ENCODE measurements at regions not wholly inside any gene's neighbourhood (a gene's known extent, or its start where the extent isn't known, plus 50 kb on each side); places are given as distances from the start of the nearest gene placed in this dataset.

- Histone ChIP-seq H3K27ac (no peak overlapping the region), H3K27me3 (no peaks in the 10 kb centered on the region), H3K79me2 (no peaks in the 10 kb centered on the region), H2AFZ (no peak overlapping the region), H3K9me2 (replicated peaks; ENCODE audit: insufficient read depth) (no peaks in the 10 kb centered on the region), H3K4me2 (no peak overlapping the region), H3K4me3 (no peak overlapping the region), H4K20me1 (ENCODE audit: insufficient read depth, poor library complexity, severe bottlenecking) (no peaks in the 10 kb centered on the region), H3K36me3 (replicated peaks; ENCODE audit: insufficient read depth, low read depth) (no peaks in the 10 kb centered on the region), H3K9me3 (ENCODE audit: low read depth) (no peaks in the 10 kb centered on the region), H3K4me1 (ENCODE audit: insufficient read depth) (peaks cover 13% of the 10 kb centered on the region)
- 88% methylated on average over 2 of the region's 2 CpGs for WGBS (ENCODE audit: low lambda C conversion rate, missing lambda C conversion rate)
- TF ChIP-seq EZH2phosphoT487 (IDR thresholded peaks at IDR 0.05; ENCODE audit: low read depth, severe bottlenecking, unreplicated experiment): no peak
- TF ChIP-seq EZH2 (IDR thresholded peaks at IDR 0.05; ENCODE audit: borderline replicate concordance): no peak
- no peak for TF ChIP-seq CTCF (IDR thresholded peaks at IDR 0.05; ENCODE audit: poor library complexity)
- no peak for DNase-seq (ENCODE audit: low spot score)
These were observed 86.8 kb upstream of the MEF2A start for GRCh38 chr15:99478977-99479376.

- H3K9me2 ChIP-seq (replicated peaks; ENCODE audit: insufficient read depth): no peaks in the 10 kb centered on the region
- no peaks in the 10 kb centered on the region for H3K9me3 ChIP-seq (ENCODE audit: low read depth)
- H3K79me2 ChIP-seq: no peaks in the 10 kb centered on the region
- no peak for TF ChIP-seq EZH2 (IDR thresholded peaks at IDR 0.05; ENCODE audit: borderline replicate concordance)
- TF ChIP-seq EZH2phosphoT487 (IDR thresholded peaks at IDR 0.05; ENCODE audit: low read depth, severe bottlenecking, unreplicated experiment): no peak
- TF ChIP-seq CTCF (IDR thresholded peaks at IDR 0.05; ENCODE audit: poor library complexity): no peak
- no peak overlapping the region for H3K4me2 ChIP-seq
- no peaks in the 10 kb centered on the region for H4K20me1 ChIP-seq (ENCODE audit: insufficient read depth, poor library complexity, severe bottlenecking)
- H2AFZ ChIP-seq: no peak overlapping the region
- H3K27me3 ChIP-seq: no peaks in the 10 kb centered on the region
- WGBS (ENCODE audit: low lambda C conversion rate, missing lambda C conversion rate): 88% methylated on average over 10 of the region's 10 CpGs
- no peaks in the 10 kb centered on the region for H3K36me3 ChIP-seq (replicated peaks; ENCODE audit: insufficient read depth, low read depth)
- H3K27ac ChIP-seq: no peak overlapping the region
- H3K4me3 ChIP-seq: no peak overlapping the region
- peaks cover 12% of the 10 kb centered on the region for H3K4me1 ChIP-seq (ENCODE audit: insufficient read depth)
- no peak for DNase-seq (ENCODE audit: low spot score)
These were observed 85.6 kb upstream of the MEF2A start for GRCh38 chr15:99480016-99480810.

DNA sequence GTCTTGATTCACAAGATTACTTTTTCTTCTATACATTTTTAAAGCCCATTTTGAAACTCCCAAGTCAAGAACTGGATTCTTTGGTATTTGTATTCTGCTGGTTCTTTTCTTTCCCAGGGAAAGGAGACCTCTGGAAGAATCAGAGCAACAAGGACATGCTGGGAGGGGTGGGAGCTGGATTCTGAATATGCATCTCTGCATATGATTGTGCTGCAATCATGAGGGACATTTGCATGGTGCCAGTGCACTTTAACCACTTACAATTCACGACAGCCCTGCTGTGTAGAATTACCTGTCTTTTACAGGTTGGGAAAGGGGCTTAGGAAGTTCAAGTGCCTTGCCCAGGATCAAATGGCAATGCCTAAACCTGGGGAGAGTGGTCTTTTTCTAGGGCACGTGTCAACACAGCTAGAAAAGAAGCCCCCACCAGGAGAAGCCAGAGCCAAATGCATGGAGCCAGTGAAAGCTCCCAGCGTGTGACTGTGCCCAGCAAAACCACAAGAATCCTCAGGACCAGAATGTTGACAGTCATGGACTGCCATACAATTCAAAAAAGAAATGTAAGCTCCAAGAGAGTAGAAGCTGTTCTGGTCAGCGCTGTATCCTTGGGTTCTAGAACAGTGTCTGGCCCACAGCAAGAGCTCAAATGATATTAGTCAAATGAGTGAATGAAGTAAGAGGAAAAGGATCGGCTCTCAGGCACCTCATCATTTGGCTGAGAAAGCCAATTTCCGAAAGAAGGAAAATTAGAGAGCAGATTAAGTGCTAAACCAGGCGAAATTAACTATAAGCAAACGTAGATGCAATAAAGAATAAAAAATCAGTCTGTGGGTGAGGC is 84.5 kb upstream of the MEF2A start:
- H4K20me1 ChIP-seq (ENCODE audit: insufficient read depth, poor library complexity, severe bottlenecking): no peaks in the 10 kb centered on the region
- no peak overlapping the region for H3K4me2 ChIP-seq
- no peak for DNase-seq (ENCODE audit: low spot score)
- no peak overlapping the region for H3K27ac ChIP-seq
- H3K36me3 ChIP-seq (replicated peaks; ENCODE audit: insufficient read depth, low read depth): no peaks in the 10 kb centered on the region
- no peak overlapping the region for H3K4me3 ChIP-seq
- H2AFZ ChIP-seq: no peak overlapping the region
- whole genome bisulfite sequencing (ENCODE audit: low lambda C conversion rate, missing lambda C conversion rate): 77% methylated on average over 8 of the region's 8 CpGs
- no peaks in the 10 kb centered on the region for H3K79me2 ChIP-seq
- no peaks in the 10 kb centered on the region for H3K27me3 ChIP-seq
- no peak for TF ChIP-seq EZH2 (IDR thresholded peaks at IDR 0.05; ENCODE audit: borderline replicate concordance)
- peaks cover 15% of the 10 kb centered on the region for H3K4me1 ChIP-seq (ENCODE audit: insufficient read depth)
- H3K9me2 ChIP-seq (replicated peaks; ENCODE audit: insufficient read depth): no peaks in the 10 kb centered on the region
- H3K9me3 ChIP-seq (ENCODE audit: low read depth): no peaks in the 10 kb centered on the region

DNA sequence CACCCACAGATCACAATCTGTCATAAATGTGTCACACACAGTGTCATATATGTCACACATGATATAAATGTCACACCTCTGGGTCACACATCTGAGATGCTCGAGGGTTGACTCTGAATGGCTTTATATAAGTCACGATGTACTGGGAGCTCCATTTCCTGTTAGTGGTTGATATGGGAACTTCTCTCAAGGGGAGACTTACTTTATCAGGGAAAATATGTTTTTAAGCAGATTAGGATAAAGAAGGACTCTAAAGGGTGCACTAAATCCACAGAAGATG is 83.9 kb upstream of the MEF2A start:
- H3K27me3 ChIP-seq: no peaks in the 10 kb centered on the region
- no peaks in the 10 kb centered on the region for H3K79me2 ChIP-seq
- no peak for DNase-seq (ENCODE audit: low spot score)
- no peak overlapping the region for H3K4me3 ChIP-seq
- 75% methylated on average over 2 of the region's 2 CpGs for WGBS (ENCODE audit: low lambda C conversion rate, missing lambda C conversion rate)
- H4K20me1 ChIP-seq (ENCODE audit: insufficient read depth, poor library complexity, severe bottlenecking): no peaks in the 10 kb centered on the region
- H3K9me2 ChIP-seq (replicated peaks; ENCODE audit: insufficient read depth): no peaks in the 10 kb centered on the region
- no peak overlapping the region for H3K27ac ChIP-seq
- no peak overlapping the region for H2AFZ ChIP-seq
- H3K4me2 ChIP-seq: no peak overlapping the region
- H3K36me3 ChIP-seq (replicated peaks; ENCODE audit: insufficient read depth, low read depth): no peaks in the 10 kb centered on the region
- H3K9me3 ChIP-seq (ENCODE audit: low read depth): no peaks in the 10 kb centered on the region
- H3K4me1 ChIP-seq (ENCODE audit: insufficient read depth): peaks cover 13% of the 10 kb centered on the region
- TF ChIP-seq CTCF (IDR thresholded peaks at IDR 0.05; ENCODE audit: poor library complexity) (no peak), EZH2phosphoT487 (IDR thresholded peaks at IDR 0.05; ENCODE audit: low read depth, severe bottlenecking, unreplicated experiment) (no peak), EZH2 (IDR thresholded peaks at IDR 0.05; ENCODE audit: borderline replicate concordance) (no peak)
